ENCODE measurements at regions not wholly inside any gene's neighbourhood (a gene's known extent, or its start where the extent isn't known, plus 50 kb on each side); places are given as distances from the start of the nearest gene placed in this dataset.

DNA sequence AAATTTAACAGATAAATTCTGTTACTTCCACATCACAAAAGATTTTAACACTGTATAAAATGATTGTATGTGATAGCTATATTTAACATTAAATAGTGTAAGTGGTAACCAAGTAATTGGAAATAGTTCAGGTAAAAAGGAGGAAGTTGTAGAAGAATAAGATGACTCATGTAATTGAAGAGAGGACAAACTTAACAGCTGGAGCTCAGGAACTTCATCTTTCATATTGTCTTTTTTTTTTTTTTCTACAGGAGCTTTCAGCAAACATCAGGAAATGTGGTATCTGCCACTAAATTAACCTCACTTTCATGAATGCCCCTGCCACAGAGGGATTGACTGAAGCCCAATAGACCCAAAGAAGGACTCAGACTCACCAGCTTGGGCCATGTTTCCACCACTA lies 188.4 kb upstream of the VEGFC start:
- ATAC-seq, result no peak

- ATAC-seq, result no peak
Measured at GRCh38 chr4:176981551-176981950, 188.8 kb upstream of the VEGFC start.

- ATAC-seq, result peak; percentile 97
Measured at GRCh38 chr4:176988226-176988625, 195.5 kb upstream of the VEGFC start.

- ATAC-seq, result no peak
Measured at GRCh38 chr4:176989186-176989585, 196.5 kb upstream of the VEGFC start.

GRCh38 chr4:176999935-177000543 lies 207.3 kb upstream of the VEGFC start:
- ATAC-seq, result peak; percentile 74

GRCh38 chr4:177001271-177002175 lies 208.8 kb upstream of the VEGFC start:
- ATAC-seq, result peak; percentile 38

- ATAC-seq, result no peak
Measured at GRCh38 chr4:177005674-177006230, 213.0 kb upstream of the VEGFC start.

GRCh38 chr4:177006331-177006730 lies 213.6 kb upstream of the VEGFC start:
- ATAC-seq, result no peak

DNA sequence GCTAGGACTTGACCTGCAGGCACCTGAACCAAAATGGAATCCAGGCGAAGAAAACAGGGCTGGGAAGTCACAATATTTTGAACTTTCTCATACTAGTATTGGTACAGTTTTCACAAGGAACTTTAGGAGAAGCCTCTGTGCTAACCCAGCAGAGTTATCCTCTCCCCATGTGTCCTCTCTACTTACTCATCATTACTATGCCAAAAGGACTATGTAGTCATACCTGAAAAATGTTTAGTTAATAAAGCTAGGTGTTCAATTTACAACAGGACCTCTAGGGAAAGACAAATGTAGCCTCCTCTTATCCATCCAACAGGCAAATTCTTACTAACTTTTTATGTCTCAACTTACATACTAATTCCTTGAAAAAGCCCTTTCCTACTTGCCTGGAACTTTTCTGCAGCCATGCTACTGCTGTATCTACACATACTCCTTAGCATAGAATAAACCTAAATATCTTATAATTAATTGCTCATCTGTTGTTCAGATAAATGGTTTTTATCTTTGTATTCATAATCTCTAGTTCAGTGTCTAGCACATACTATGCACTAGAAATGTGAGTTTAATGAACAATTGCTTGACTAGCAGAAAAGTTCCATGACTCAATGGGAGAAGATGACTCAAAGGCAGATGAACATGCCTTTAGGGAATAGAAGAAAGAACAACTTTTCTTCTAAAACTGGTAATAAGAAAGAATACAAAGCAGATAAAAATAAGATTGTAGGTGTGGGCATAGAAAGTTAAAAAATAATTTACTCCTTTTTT lies 215.5 kb upstream of the VEGFC start:
- ATAC-seq, result no peak

- no peak for ATAC-seq
Measured at GRCh38 chr4:177008836-177009501, 216.2 kb upstream of the VEGFC start.

- ATAC-seq, result no peak
Measured at GRCh38 chr4:177010418-177010817, 217.7 kb upstream of the VEGFC start.

GRCh38 chr4:177012918-177013545 lies 220.3 kb upstream of the VEGFC start:
- ATAC-seq, result no peak

DNA sequence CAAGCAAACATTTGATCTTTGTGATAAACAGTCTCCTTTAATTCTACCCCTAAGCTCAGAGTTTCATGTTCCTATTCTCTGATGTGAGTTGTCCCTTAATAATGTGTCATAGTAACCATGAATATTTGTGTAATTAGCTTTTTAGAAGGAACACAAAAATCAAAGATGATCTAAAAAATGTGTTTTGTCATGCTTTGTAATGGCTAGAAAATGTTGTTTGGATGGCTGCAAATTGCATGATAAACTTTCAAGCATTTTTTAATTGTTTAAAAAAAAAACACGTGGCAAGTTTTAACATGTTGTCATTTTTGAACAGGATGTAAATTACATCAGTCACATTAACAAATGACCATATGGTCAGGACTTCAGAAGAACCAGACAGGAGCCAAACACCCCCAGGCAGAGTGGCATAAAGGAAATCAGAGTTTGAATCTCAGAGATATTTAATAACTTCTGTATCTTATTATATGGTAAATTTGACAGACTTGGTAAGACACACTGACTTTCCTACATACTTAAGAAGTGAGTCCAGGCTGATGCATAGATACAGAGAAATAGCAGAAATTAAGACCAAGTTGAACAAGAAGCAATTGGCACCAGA lies 223.9 kb upstream of the VEGFC start:
- no peak for ATAC-seq

DNA sequence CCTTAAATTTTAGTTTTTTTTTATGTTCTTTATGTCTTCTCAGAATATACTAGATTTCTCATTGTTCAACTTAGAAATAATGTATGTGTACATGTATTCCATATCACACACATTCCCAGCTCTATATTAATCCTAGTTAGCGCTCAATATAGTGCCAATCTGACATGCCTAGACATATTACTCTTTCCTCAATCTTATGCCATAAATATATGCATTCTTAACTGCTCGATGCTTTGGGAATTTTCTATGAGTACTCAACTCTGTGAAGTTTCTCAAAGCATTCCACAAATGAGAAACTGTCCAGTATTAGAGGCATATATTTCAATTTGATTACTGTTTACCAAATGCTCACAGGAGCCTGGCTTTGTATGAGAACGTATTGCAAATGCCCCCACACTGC lies 231.2 kb upstream of the VEGFC start:
- ATAC-seq, result no peak

GRCh38 chr4:177032341-177032740 lies 239.6 kb upstream of the VEGFC start:
- ATAC-seq, result no peak

GRCh38 chr4:177033135-177033534 lies 240.4 kb upstream of the VEGFC start:
- no peak for ATAC-seq

DNA sequence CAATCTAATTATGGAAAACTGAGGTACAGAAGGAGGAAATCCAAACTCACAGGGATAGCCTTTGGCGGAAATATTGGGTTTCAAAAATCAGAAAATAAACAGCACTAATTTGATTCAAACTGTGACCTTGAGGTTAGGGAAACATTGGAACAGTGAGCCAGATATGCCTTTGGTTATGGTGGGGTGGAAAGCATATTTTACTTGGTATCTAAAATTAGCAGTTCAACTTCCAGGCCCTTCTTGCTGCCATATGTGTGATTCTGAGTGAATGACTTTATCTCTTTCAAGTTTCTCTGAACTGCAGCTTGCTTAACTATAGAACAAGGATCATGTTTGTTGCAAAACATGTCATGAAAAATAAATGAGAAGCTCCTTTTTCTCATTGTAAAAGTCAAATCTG lies 240.9 kb upstream of the VEGFC start:
- ATAC-seq, result no peak

DNA sequence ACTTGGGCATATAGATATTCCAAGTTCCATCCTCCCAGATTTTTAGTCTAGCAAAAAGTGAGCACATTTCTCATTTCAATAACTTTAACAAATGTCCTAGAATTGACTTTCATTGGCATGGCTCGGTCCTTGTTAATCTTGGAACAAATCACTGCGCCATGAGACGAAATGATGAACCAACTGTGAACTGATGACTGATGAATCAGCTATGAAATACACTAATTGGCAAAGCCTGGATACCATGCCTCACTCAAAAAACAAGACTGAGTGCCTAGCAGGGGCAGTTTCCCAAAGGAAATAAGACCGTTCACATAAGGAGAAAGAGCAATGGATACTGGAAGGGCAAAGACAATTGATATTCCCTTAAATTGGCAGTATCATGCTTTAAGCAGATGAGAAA lies 248.6 kb upstream of the VEGFC start:
- no peak for ATAC-seq

- ATAC-seq, result peak; percentile 90
Measured at GRCh38 chr4:177047070-177047850, 254.5 kb upstream of the VEGFC start.

GRCh38 chr4:177047851-177048174 lies 255.1 kb upstream of the VEGFC start:
- ATAC-seq, result no peak

Measured in esophagus mucosa (tissue), 1 donor.